HG03175 (cell line): ENCODE measurements at regions not wholly inside any gene's neighbourhood (a gene's known extent, or its start where the extent isn't known, plus 50 kb on each side); places are given as distances from the start of the nearest gene placed in this dataset.

ENCODE experiments used
- ATAC-seq: cut with Tn5 transposase; IDR thresholded peaks from one replicate; pipeline ENCODE4 v1.9.1; 2021; ENCODE audit warnings: mild to moderate bottlenecking, moderate library complexity; ENCODE audit not compliant: unreplicated experiment

DNA sequence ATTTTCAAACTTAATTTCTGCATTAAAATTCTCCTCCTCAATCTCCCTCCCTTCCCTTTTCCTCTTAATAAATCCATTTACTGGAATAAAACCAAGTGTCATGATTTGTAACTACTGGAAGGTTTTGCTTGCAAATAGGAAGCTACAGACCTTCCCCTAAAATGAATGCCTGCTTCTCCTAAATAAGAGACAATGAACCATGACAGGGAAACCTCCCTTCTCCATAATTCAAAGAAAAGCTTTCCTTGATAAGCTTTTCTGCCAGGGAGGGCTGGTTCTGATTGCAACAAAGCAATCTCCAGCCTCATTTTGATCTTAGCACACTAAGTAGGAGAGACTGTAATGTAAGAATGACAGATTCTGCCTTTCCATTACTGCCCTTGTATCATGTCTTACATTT lies 111.0 kb upstream of the CDH20 start:
- ATAC-seq: no peak

DNA sequence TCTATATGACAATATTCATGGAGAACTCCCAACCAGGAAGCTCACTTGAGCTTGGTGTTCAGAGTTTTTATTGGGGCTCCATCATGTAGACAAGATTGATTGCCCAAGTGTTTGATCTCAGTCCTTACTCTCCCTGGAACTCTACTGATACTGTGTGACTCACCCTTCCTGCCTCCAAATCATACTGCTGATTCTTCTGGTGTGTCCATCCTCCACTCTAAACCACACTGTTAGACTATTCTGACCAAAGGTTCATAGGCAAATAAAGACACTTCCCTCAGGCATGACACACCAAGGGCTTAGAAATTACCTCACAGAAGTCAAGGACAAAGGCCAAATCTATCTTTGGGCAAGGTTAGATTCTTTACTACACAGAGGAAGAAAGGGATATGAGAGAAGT lies 107.9 kb upstream of the CDH20 start:
- no peak for ATAC-seq

DNA sequence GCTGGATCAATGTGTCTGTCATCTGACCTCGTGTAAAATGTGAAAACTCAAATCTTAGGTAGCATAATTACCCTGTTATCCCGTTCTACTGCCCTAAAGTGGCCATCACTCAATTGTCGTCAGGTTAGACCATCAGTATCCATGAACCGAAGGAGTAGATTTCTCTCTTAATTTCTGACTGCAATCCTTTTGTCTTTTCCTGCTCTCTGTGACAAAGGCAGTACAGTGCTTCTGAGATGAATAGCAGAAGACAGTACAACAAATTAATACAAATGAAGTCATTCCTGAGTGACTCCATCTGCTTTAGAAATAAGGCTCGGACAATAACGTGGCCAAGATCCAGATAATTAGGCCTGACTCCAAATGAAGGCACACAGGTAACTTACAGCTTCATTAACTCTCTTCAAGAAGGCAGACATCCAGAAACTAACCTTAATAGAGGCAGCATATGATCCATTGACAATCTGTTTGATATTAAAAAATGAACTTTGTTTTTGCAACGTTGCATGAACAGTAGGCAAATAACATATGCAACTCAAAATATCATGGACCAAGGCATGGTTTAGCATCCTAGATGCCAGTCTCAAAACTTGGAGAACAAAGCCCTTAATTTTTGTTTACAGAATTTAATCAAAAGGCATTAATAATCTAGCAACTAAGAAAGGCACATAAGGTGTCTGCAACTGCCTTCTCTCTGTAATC lies 96.7 kb upstream of the CDH20 start:
- ATAC-seq: no peak

DNA sequence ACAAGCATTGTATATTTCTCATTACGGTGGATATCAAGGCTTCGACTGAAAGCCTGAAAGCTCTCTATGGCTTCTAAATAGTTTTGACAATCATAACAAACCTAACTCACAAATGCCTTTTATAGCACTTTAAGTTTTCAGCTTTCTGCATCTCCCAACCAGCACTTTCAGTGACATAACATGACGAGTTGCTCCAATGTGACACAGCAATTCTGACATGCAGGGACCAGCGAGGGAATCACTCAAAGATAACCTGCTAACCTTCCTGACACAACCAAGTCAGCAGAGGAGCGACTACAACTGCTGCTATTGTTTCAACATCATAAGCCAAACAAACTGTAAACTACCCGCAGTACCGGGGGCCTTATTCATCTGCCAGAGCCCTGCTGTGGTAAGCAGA lies 95.7 kb upstream of the CDH20 start:
- no peak for ATAC-seq

DNA sequence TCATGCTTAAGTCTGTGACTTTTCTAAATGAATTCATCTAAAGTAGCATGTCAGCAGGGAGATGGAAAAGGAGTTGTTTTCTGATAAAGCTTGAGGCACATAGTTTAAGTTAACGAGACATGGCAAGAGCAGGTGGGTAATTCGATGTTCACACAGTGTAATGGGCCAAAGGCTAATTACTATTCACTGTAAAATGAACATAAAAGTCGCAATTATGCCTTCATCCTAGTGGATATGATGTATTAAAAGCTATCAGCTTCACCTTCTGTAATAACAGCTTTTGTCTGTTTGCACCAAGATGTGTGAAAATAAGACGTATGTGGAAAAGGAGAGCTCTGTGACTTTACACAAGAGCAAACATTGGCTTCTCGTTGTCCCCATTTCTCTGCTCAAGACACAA lies 94.2 kb upstream of the CDH20 start:
- no peak for ATAC-seq

DNA sequence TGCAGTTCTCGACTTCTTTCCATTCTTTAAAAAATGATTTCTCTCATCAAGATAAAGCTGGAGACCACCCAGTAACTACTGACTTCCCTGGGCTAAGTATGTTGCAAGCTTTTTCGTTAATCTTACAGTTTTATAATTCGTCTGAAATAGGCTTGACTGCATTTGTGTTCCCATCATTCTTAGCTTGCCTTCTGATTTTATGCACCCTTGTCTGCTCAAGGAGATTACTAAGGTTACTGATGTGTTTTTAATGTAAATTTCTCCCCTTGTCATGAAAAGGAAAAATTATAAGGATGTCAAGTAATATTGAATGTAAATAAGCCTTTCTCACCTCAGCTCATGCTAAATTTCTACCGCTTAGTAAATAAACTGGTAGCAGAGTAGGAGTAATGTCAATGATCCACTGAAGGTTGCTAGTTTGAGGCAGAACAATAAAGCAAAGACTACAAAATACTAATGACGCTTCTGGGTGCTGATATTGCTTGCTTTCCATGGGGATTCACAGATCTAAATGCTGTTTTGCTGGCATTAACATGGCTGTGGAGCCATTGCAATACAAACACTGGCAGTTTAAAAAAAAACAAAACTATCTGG lies 91.9 kb upstream of the CDH20 start:
- ATAC-seq: no peak

DNA sequence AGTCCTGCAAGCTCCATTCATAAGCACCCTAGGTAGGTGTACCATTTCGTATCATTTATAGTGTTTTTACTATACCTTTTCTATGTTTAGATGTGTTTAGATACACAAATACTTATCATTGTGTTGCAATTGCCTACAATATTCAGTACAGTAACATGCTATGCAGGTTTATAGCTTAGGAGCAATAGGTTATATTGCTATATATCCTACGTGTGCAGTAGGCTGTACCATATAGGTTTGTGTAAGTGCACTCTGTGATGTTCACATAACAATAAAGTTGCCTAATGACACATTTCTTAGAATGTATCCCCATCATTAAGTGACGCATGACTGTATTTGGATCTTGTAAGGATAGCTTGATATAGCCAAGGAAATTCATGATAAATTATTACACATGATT lies 88.6 kb upstream of the CDH20 start:
- no peak for ATAC-seq

DNA sequence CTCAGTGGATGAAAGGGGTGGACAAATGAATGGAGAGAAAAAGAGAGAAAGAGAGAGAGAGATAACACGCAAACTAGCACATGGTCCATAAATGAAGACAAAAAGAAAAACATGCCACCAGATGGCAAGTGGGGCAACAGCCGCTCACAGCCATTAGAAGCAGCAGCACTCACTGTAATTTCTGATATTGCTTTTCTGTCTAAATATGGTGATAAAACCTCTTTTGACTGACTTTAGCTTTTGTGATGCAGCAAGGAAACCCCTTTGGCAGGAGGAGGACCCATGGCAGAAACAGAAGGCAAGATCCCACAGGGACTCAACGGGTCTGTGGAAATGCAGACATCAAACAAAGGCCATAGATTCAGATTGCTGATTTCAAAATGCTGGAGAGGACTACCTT lies 88.0 kb upstream of the CDH20 start:
- ATAC-seq: no peak

DNA sequence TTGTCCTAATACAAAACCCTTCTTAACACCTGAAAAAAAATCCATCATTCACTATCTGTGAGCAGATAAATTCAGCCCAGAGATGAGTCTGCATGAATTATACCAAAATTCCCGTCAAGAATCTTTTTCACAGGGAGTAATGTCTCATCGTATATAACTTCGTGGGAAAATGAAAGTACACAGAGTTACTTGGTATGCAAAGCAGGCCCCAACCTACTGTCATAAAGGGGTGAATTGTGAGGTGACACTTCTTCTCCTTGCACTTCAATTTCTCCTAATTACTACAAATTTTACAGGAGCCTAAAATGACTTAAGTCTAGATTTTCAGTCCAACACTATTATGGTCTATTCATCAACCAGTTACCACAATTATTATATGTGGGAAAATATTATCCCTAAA lies 84.6 kb upstream of the CDH20 start:
- ATAC-seq: no peak

DNA sequence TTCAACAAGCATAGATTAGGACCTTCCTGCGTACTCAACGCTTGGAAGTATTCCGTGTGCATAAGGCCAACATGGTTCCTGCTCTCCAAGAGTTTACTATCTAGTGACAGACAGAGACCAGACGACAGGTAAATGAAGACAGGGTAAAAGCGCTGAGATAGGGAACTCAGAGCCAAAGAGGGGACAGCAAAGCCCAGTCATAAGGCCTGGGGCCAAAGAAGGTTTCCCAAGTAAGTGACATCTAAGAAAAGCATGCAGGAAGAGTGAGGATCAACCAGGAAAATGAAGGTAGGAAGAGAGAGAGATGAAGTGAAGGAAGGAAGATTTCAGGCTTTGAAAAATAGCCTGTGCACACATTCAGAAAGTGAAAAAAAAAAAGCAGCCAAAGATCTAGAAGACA lies 76.9 kb upstream of the CDH20 start:
- no peak for ATAC-seq

DNA sequence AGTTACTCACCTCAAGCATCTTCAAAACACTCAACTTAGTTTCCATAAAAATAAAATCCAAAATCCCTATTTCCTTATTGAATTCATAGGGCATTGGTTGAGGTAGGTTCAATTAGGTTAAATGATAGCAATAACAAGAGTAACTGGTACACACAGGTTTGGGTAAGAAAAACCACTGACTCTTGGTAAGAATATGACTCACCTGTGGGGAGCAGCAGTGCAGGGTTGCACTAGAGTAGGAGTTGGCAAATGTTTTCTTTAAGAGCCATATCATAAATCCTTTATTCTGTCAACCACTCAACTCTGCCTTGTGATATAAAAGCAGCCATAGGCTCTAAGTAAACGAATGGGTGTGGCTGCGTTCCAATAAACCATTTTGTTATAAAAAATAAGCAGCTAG lies 71.4 kb upstream of the CDH20 start:
- no peak for ATAC-seq

DNA sequence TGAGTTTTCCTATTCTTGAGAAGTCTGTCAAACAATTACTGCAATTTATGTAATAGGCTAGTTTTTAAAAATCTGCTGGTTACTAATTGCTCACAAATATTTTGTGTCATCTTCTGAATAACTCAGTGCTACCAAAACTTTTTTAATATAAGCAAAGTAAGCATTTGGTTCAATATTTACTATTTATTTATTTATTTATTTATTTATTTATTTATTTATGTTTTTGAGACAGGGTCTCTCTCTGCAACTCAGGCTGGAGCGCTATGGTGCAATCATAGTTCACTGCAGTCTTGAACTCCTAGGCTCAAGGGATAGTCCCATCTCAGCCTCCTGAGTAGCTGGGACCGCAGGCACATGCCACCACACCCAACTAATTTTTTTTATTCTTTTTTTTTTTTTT lies 60.4 kb upstream of the CDH20 start:
- ATAC-seq: no peak

DNA sequence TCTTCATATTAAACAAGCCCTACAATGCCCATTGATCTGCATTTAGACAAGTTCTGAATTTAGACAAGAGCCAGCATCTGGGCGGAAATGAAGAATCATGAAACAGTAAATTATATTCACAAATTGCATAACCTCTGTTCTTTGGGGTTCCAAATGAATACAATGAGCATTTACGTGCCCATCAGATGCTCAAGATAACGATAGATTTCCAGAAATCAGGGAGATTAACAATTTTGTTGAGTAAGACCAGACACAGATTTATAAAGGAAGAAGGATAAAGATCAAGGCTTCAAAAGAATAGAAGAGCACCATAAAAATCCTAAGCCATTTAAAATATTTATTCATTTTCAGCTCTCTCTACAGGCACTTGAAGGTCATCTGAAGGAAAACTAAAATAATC lies 59.7 kb upstream of the CDH20 start:
- no peak for ATAC-seq

DNA sequence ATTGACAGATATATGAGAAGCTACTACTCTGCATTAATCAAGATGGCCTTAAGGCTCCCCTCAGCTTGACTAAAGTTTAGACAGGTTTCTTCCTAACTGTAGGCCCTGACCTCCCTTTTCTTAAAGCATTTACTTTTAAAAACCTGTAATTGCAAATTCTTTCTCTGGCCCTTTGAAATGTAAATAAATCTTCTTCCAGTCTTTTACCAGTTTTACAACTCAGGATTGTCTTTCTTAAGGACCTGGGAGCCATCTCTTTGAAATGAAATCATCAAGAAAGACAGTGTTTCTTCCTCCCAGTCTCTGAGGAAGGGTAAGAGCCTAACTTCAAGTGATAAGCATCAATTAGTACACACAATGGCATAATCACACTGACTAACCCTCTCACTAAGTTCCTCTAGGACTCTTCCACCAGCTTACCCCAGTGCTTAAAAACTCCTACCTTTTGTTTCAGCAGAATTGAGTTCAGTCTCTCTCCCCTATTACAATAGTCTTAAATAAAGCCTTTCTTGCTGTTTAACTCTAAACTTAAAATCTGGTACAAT lies 58.7 kb upstream of the CDH20 start:
- ATAC-seq: no peak

DNA sequence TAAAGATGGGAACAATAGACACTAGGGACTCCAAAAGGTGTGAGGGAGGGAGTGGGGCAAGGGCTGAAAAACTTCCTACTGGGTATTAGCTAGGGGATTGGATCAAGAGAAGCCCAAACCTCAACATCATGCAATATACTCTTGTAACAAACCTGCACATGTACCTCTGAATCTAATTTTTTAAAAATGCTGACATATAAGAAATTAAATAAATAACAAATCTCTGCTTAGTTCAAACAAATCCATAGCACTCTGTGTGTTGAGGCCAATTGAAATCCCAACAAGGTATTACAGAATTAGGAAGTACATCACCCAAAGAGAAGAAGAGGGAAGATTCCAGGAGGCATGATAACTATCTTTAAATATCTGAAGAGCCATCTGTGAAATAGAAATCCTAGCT lies 55.4 kb upstream of the CDH20 start:
- ATAC-seq: no peak

DNA sequence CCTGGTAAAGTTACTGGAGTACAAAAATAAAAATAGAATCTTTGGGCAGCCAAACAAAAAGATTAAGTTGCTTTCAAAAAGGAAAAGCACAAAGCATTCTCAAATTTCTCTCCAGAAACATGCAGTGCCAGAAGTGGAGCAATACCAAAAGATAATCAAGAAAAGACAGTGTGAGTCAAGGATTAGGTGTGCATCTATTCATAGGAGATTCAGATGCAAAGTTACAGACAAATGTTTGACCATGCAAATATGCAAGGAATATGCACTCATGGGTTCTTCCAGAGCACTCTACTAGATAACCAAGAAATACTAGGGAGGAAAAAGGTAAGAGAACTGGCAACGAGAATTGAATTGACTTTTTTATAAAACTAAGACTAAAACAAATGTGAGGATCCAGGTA lies 51.8 kb upstream of the CDH20 start:
- ATAC-seq: no peak

DNA sequence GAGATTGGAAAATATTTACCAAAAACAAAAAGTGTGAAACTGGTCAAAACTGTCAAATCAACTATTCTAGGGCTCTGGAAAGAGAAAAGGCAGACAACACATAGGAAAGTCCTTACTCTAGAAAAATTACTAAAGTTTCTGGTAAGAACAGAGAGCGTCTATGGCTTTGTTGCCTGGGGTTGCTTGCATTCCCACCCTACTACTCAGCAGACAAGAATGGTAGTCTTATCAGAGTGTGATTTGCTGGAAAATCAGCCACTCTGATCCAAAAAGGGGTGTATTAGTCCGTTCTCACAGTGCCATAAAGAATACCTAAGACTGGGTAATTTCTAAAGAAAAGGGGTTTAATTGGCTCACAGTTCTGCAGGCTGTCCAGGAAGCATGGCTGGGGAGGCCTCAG lies 50.3 kb upstream of the CDH20 start:
- ATAC-seq: no peak
